A673 (cell line): ENCODE measurements at regions not wholly inside any gene's neighbourhood (a gene's known extent, or its start where the extent isn't known, plus 50 kb on each side); places are given as distances from the start of the nearest gene placed in this dataset.

Experiments used
- BruUV-seq: library from RNA; stranded (reverse); fragments of 400-500 nt; replicated peaks from 2 replicates; lab custom pipeline; 2021; lab: Mats Ljungman, UMichigan
- CTCF ChIA-PET: fragments of 300-600 bp; sonication (Branson Sonifier 250); formaldehyde crosslinking; loops from one replicate; lab custom pipeline; 2022; ENCODE audit warnings: antibody characterized with exemption; lab: Charles Lee
- POLR2A ChIA-PET: fragments of 300-600 bp; sonication (Branson Sonifier 250); formaldehyde crosslinking; loops from one replicate; lab custom pipeline; 2022; ENCODE audit warnings: antibody characterized with exemption; ENCODE audit not compliant: low non-redundant PET; lab: Charles Lee
- DNase-seq: peaks from one replicate; pipeline ENCODE4 v3.0.0-alpha.2; 2015; ENCODE audit warnings: low spot score
- H3K27ac ChIP-seq: fragments of 200-600 bp; sonication (generic); 2 replicates; pipeline ENCODE4 v1.5.1; 2016; ENCODE audit warnings: mixed run types, low read depth, mild to moderate bottlenecking, mixed read lengths, antibody characterized with exemption, low read length; ENCODE audit not compliant: poor library complexity, severe bottlenecking
- H3K27me3 ChIP-seq: fragments of 200-600 bp; sonication (generic); replicated peaks from 2 replicates; pipeline ENCODE4 v1.6.1; 2017; ENCODE audit warnings: mixed run types, low read depth, mild to moderate bottlenecking, mixed read lengths, antibody characterized with exemption, low read length; ENCODE audit not compliant: insufficient read depth, poor library complexity
- H3K36me3 ChIP-seq: fragments of 200-600 bp; sonication (generic); 2 replicates; pipeline ENCODE4 v1.6.1; 2016; ENCODE audit warnings: mixed run types, mild to moderate bottlenecking, mixed read lengths, antibody characterized with exemption, low read length; ENCODE audit not compliant: insufficient read depth, poor library complexity, severe bottlenecking
- H3K4me1 ChIP-seq: fragments of 200-600 bp; sonication (generic); 2 replicates; pipeline ENCODE4 v1.6.1; 2017; ENCODE audit warnings: mixed run types, mild to moderate bottlenecking, mixed read lengths, antibody characterized with exemption, low read length; ENCODE audit not compliant: insufficient read depth, poor library complexity, severe bottlenecking
- H3K4me3 ChIP-seq: fragments of 200-600 bp; sonication (generic); 2 replicates; pipeline ENCODE4 v1.5.1; 2016; ENCODE audit warnings: low read depth, mixed run types, mild to moderate bottlenecking, mixed read lengths, low read length; ENCODE audit not compliant: poor library complexity, severe bottlenecking
- H3K9me3 ChIP-seq: fragments of 200-600 bp; sonication (generic); 2 replicates; pipeline ENCODE4 v1.6.1; 2016; ENCODE audit warnings: mixed run types, low read depth, mild to moderate bottlenecking, mixed read lengths, antibody characterized with exemption, low read length; ENCODE audit not compliant: poor library complexity, severe bottlenecking
- CTCF ChIP-seq: fragments of 300-800, 200-600 bp; sonication (generic); conservative IDR thresholded peaks from 2 replicates; pipeline ENCODE4 v1.5.1; 2017; ENCODE audit warnings: low read depth, mild to moderate bottlenecking, antibody characterized with exemption, low read length, moderate library complexity, mixed read lengths
- EZH2 ChIP-seq: fragments of 200-600 bp; sonication (generic); IDR thresholded peaks from 2 replicates; pipeline ENCODE4 v1.6.1; 2017; ENCODE audit warnings: borderline replicate concordance, low read depth, mild to moderate bottlenecking, mixed read lengths, antibody characterized with exemption, low read length; ENCODE audit not compliant: poor library complexity, severe bottlenecking
- intact Hi-C: fragments of 100-400 bp; cut with micrococcal nuclease; formaldehyde crosslinking; loops from one replicate; pipeline ENCODE4 v1.10.0; 2022; ENCODE audit not compliant: unreplicated experiment

- peaks cover 31% of the 10 kb centered on the region for H3K27me3 ChIP-seq
- no peak for TF ChIP-seq EZH2
- no peak for TF ChIP-seq CTCF
- H3K36me3 ChIP-seq: no peaks in the 10 kb centered on the region
- H3K4me3 ChIP-seq: no peak overlapping the region
- H3K27ac ChIP-seq: no peak overlapping the region
- no TSS peak for BruUV-seq
- intact Hi-C loops: no loop called here
- ChIA-PET POLR2A (no interaction called here), CTCF (no interaction called here)
- no peaks in the 10 kb centered on the region for H3K4me1 ChIP-seq
- H3K9me3 ChIP-seq: no peaks in the 10 kb centered on the region
- no peak for DNase-seq
Observed at GRCh38 chr20:62527781-62528180, 52.0 kb upstream of the GATA5 start.

- TF ChIP-seq EZH2 (no peak), CTCF (no peak)
- H3K27me3 ChIP-seq: peaks cover 17% of the 10 kb centered on the region
- H3K4me1 ChIP-seq: no peaks in the 10 kb centered on the region
- intact Hi-C loops: no loop called here
- H3K9me3 ChIP-seq: no peaks in the 10 kb centered on the region
- H3K27ac ChIP-seq: no peak overlapping the region
- ChIA-PET CTCF (interaction anchor here (0.6 kb wide), 1 partner anchor 725 kb away, joined by 3 read pairs; the partner anchor contains the start of gene NKAIN4), POLR2A (no interaction called here)
- H3K36me3 ChIP-seq: no peaks in the 10 kb centered on the region
- no TSS peak for BruUV-seq
- DNase-seq: no peak
- no peak overlapping the region for H3K4me3 ChIP-seq
Observed at GRCh38 chr20:62528983-62529891, 53.4 kb upstream of the GATA5 start.

- Histone ChIP-seq H3K27me3 (peaks cover 9% of the 10 kb centered on the region), H3K4me1 (no peaks in the 10 kb centered on the region), H3K36me3 (no peaks in the 10 kb centered on the region), H3K4me3 (no peak overlapping the region), H3K27ac (no peak overlapping the region), H3K9me3 (no peaks in the 10 kb centered on the region)
- no TSS peak for BruUV-seq
- no peak for DNase-seq
- TF ChIP-seq CTCF (no peak), EZH2 (no peak)
- intact Hi-C loops: no loop called here
- ChIA-PET POLR2A (no interaction called here), CTCF (interaction anchor here (0.6 kb wide), 1 partner anchor 724 kb away, joined by 3 read pairs; the partner anchor contains the start of gene NKAIN4)
Observed at GRCh38 chr20:62529896-62530642, 54.3 kb upstream of the GATA5 start.
